NB4 (cell line): ENCODE measurements at regions not wholly inside any gene's neighbourhood (a gene's known extent, or its start where the extent isn't known, plus 50 kb on each side); places are given as distances from the start of the nearest gene placed in this dataset.

Source experiments
- CTCF ChIP-seq: IDR thresholded peaks from one replicate; pipeline ENCODE4 v1.5.1; 2012; ENCODE audit warnings: low read depth, low read length
- POLR2A ChIP-seq: IDR thresholded peaks from 2 replicates; pipeline ENCODE4 v1.6.1; 2011; ENCODE audit warnings: mild to moderate bottlenecking; ENCODE audit not compliant: insufficient read length; ENCODE audit errors: extremely low read depth

DNA sequence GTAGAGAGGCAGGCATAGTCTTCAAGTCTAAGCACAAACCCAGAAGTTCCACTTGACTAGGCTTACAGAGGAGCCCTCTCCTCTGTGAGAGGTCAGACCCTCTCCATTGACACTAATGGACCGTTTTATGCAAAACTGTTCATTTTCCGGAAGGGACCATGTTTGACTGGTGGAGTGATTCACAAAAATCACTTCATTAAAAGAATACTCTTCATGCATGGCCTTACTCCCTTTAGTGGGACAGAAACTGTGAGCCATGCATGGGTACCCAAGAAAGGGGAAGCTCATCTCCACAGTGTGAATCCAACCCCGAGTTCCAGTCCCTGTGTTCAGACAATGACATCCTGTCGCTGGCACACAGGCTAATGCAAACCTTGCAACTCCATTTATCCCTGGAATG, 63.2 kb downstream of the OLIG3 start:
- TF ChIP-seq CTCF: no peak
- TF ChIP-seq POLR2A: no peak
